Body of pancreas (tissue), 4 donors: ENCODE measurements at regions not wholly inside any gene's neighbourhood (a gene's known extent, or its start where the extent isn't known, plus 50 kb on each side); places are given as distances from the start of the nearest gene placed in this dataset.

Experiments
- ATAC-seq: fragments of 150-250 bp; one replicate; pipeline ENCODE4 v1.9.1; 2016
- DNase-seq, 4 donors: peaks; one replicate each; pipeline ENCODE4 v3.0.0-alpha.2; 2019
- H3K27ac ChIP-seq, 4 donors: fragments of 200-600 bp; sonication (generic); 1 replicate in 3 of 4; 2 replicates in 1 of 4; pipeline versions ENCODE4 v1.5.1 to v1.6.1; 2016 to 2019; ENCODE audit warnings: mild to moderate bottlenecking in 1 of 4, mixed read lengths in 1 of 4, moderate library complexity in 1 of 4
- H3K27me3 ChIP-seq, 2 donors: fragments of 200-600 bp; sonication (generic); one replicate each; pipeline ENCODE4 v1.6.0; 2016; ENCODE audit warnings: mild to moderate bottlenecking in 1 of 2
- H3K36me3 ChIP-seq, 2 donors: fragments of 200-600 bp; sonication (generic); replicated peaks in 1 of 2; 2 replicates each; pipeline ENCODE4 v1.5.1; 2016; ENCODE audit warnings: low read depth in 2 of 2; ENCODE audit not compliant: insufficient read depth in 1 of 2
- H3K4me1 ChIP-seq: fragments of 200-600 bp; sonication (generic); one replicate; pipeline ENCODE4 v1.6.0; 2016
- H3K4me3 ChIP-seq, 2 donors: fragments of 200-600 bp; sonication (generic); 1 replicate in 1 of 2; 2 replicates in 1 of 2; pipeline ENCODE4 v1.5.1; 2016 to 2019
- H3K9me3 ChIP-seq, 3 donors: fragments of 200-600 bp; sonication (generic); 1 replicate in 2 of 3; 2 replicates in 1 of 3; pipeline ENCODE4 v1.5.1; 2016
- CTCF ChIP-seq, 7 experiments: fragments of 450-650 bp in 4 of 7; fragments of 200-600 bp in 3 of 7; sonication (generic) in 3 of 7; IDR thresholded peaks; one replicate each; pipeline ENCODE4 v1.5.1; 2016 to 2019; ENCODE audit warnings: antibody characterized with exemption in 7 of 7
- POLR2A ChIP-seq, 3 donors: fragments of 450-650 bp; IDR thresholded peaks; one replicate each; pipeline ENCODE4 v1.6.1; 2016; ENCODE audit warnings: antibody characterized with exemption in 3 of 3, mild to moderate bottlenecking in 2 of 3
- WGBS, 2 donors: methylation state at CpG; one replicate each; pipeline ENCODE4 v1.1.5; 2017; 5-methylcytosine and 5-hydroxymethylcytosine counted together
- intact Hi-C: fragments of 100-400 bp; cut with DNase I; formaldehyde crosslinking; loops from one replicate; pipeline ENCODE4 v1.15.1; 2023

GRCh38 chr4:117835566-117835965 is 198.7 kb upstream of the NDST3 start:
- Histone ChIP-seq H3K4me1 (no peaks in the 10 kb centered on the region), H3K4me3 (no peak overlapping the region), H3K9me3 (no peaks in the 10 kb centered on the region), H3K27ac (no peak overlapping the region), H3K27me3 (no peaks in the 10 kb centered on the region), H3K36me3 (no peaks in the 10 kb centered on the region)
- TF ChIP-seq POLR2A (IDR thresholded peaks at IDR 0.05) (no peak), CTCF (IDR thresholded peaks at IDR 0.05) (no peak)
- intact Hi-C loops, result no loop called here
- ATAC-seq (no peak), DNase-seq (no peak)
- 90 to 92% methylated on average over 10 of the region's 10 CpGs for WGBS, 2 donors

- no peak overlapping the region for H3K27ac ChIP-seq
- H3K27me3 ChIP-seq, result no peaks in the 10 kb centered on the region
- 82 to 88% methylated on average over 1 of the region's 1 CpG for WGBS, 2 donors
- no peaks in the 10 kb centered on the region for H3K36me3 ChIP-seq
- no peak for TF ChIP-seq POLR2A (IDR thresholded peaks at IDR 0.05)
- TF ChIP-seq CTCF (IDR thresholded peaks at IDR 0.05), result no peak
- intact Hi-C loops, result no loop called here
- DNase-seq (no peak), ATAC-seq (no peak)
- H3K4me3 ChIP-seq, result no peak overlapping the region
- no peaks in the 10 kb centered on the region for H3K4me1 ChIP-seq
- no peaks in the 10 kb centered on the region for H3K9me3 ChIP-seq
Measured at GRCh38 chr4:117844594-117844993, 189.7 kb upstream of the NDST3 start.

- Histone ChIP-seq H3K27ac (no peak overlapping the region), H3K9me3 (no peaks in the 10 kb centered on the region), H3K4me1 (no peaks in the 10 kb centered on the region), H3K4me3 (no peak overlapping the region), H3K27me3 (no peaks in the 10 kb centered on the region), H3K36me3 (no peaks in the 10 kb centered on the region)
- TF ChIP-seq CTCF (IDR thresholded peaks at IDR 0.05), result no peak
- TF ChIP-seq POLR2A (IDR thresholded peaks at IDR 0.05), result no peak
- ATAC-seq (no peak), DNase-seq (no peak)
- WGBS, 2 donors, result 64 to 79% methylated on average over 1 of the region's 1 CpG
- intact Hi-C loops, result no loop called here
Measured at GRCh38 chr4:117845270-117845669, 189.0 kb upstream of the NDST3 start.

- Histone ChIP-seq H3K9me3 (no peaks in the 10 kb centered on the region), H3K27ac (no peak overlapping the region), H3K36me3 (no peaks in the 10 kb centered on the region), H3K4me3 (no peak overlapping the region), H3K27me3 (no peaks in the 10 kb centered on the region), H3K4me1 (no peaks in the 10 kb centered on the region)
- WGBS, 2 donors, result 49 to 63% methylated on average over 4 of the region's 4 CpGs
- DNase-seq, result no peak
- intact Hi-C loops, result no loop called here
- ATAC-seq, result no peak
- no peak for TF ChIP-seq POLR2A (IDR thresholded peaks at IDR 0.05)
- TF ChIP-seq CTCF (IDR thresholded peaks at IDR 0.05), result no peak
Measured at GRCh38 chr4:117847849-117848248, 186.4 kb upstream of the NDST3 start.

GRCh38 chr4:117868201-117868600 is 166.1 kb upstream of the NDST3 start:
- Histone ChIP-seq H3K4me3 (no peak overlapping the region), H3K9me3 (no peaks in the 10 kb centered on the region), H3K4me1 (no peaks in the 10 kb centered on the region), H3K27ac (no peak overlapping the region), H3K27me3 (no peaks in the 10 kb centered on the region), H3K36me3 (no peaks in the 10 kb centered on the region)
- TF ChIP-seq POLR2A (IDR thresholded peaks at IDR 0.05) (no peak), CTCF (IDR thresholded peaks at IDR 0.05) (no peak)
- no peak for DNase-seq
- intact Hi-C loops, result no loop called here
- ATAC-seq, result no peak
- whole genome bisulfite sequencing, 2 donors, result 43 to 50% methylated on average over 1 of the region's 1 CpG
